GM12878 (cell line): ENCODE measurements at regions not wholly inside any gene's neighbourhood (a gene's known extent, or its start where the extent isn't known, plus 50 kb on each side); places are given as distances from the start of the nearest gene placed in this dataset.

Experiments used
- CUX1 ChIP-seq: IDR thresholded peaks from 2 replicates; pipeline ENCODE4 v1.6.1; 2012; ENCODE audit warnings: improper control_type of control experiment, low read depth, low read length; ENCODE audit not compliant: insufficient replicate concordance
- EED ChIP-seq: sonication (generic); IDR thresholded peaks from 2 replicates; pipeline ENCODE4 v1.6.1; 2016; ENCODE audit warnings: antibody characterized with exemption, low read depth
- KLF5 ChIP-seq: fragments of 450-650 bp; IDR thresholded peaks from 2 replicates; pipeline ENCODE4 v1.6.1; 2014; ENCODE audit warnings: mild to moderate bottlenecking; ENCODE audit not compliant: partially characterized antibody
- LARP7 ChIP-seq: fragments of 450-650 bp; IDR thresholded peaks from 2 replicates; pipeline ENCODE4 v1.6.1; 2017; ENCODE audit warnings: mild to moderate bottlenecking
- MAX ChIP-seq: IDR thresholded peaks from 2 replicates; pipeline ENCODE4 v1.6.1; 2012; ENCODE audit warnings: low read depth, low read length, improper control_type of control experiment
- NR2C2 ChIP-seq: IDR thresholded peaks from 2 replicates; pipeline ENCODE4 v1.6.1; 2011; ENCODE audit warnings: borderline replicate concordance, low read depth; ENCODE audit not compliant: control insufficient read depth, insufficient read length
- NRF1 ChIP-seq: conservative IDR thresholded peaks from 2 replicates; pipeline ENCODE4 v1.6.1; 2011; ENCODE audit warnings: mild to moderate bottlenecking, low read depth, low read length, improper control_type of control experiment
- PML ChIP-seq: IDR thresholded peaks from 2 replicates; pipeline ENCODE4 v1.6.1; 2012; ENCODE audit warnings: low read length, inconsistent platforms
- RFX5 ChIP-seq: IDR thresholded peaks from 2 replicates; pipeline ENCODE4 v1.6.1; 2011; ENCODE audit warnings: low read depth, low read length, improper control_type of control experiment
- SMAD5 ChIP-seq: IDR thresholded peaks from 2 replicates; pipeline ENCODE4 v1.6.1; 2016; ENCODE audit warnings: antibody characterized with exemption, low read depth
- SRF ChIP-seq, 2 experiments: IDR thresholded peaks; 2 replicates each; pipeline ENCODE4 v1.6.1; 2011; ENCODE audit warnings: low read depth in 2 of 2, low read length in 2 of 2, mild to moderate bottlenecking in 1 of 2, moderate library complexity in 1 of 2
- ZBED1 ChIP-seq: IDR thresholded peaks from 2 replicates; pipeline ENCODE4 v1.6.1; 2016; ENCODE audit warnings: borderline replicate concordance
- ZBTB4 ChIP-seq: fragments of 450-650 bp; formaldehyde crosslinking; IDR thresholded peaks from 2 replicates; pipeline ENCODE4 v1.4.0; 2022; ENCODE audit warnings: mild to moderate bottlenecking, moderate library complexity
- ZNF687 ChIP-seq: fragments of 450-650 bp; IDR thresholded peaks from 2 replicates; pipeline ENCODE4 v1.6.1; 2017; ENCODE audit warnings: mild to moderate bottlenecking, moderate library complexity
- ZSCAN29 ChIP-seq: fragments of 450-650 bp; IDR thresholded peaks from 2 replicates; pipeline ENCODE4 v1.6.1; 2017; ENCODE audit warnings: mild to moderate bottlenecking, moderate library complexity

GRCh38 chr13:28575200-28575599 lies 80.3 kb upstream of the FLT1 start (continued):
- TF ChIP-seq SMAD5 (no peak), KLF5 (no peak), LARP7 (no peak), NRF1 (no peak), EED (0 out of 2 replicates have a peak, but pooled peaks have one; percentile 5), SRF (IDR thresholded peaks at IDR 0.05; ENCODE audit: low read depth in 2 of 2, low read length in 2 of 2) (no peak), MAX (no peak), ZNF687 (peak; percentile 79), ZBTB4 (CRISPR knock-in tag) (no peak), NR2C2 (no peak), ZBED1 (no peak), ZSCAN29 (no peak), RFX5 (no peak), PML (no peak), CUX1 (no peak)
